ENCODE measurements at regions not wholly inside any gene's neighbourhood (a gene's known extent, or its start where the extent isn't known, plus 50 kb on each side); places are given as distances from the start of the nearest gene placed in this dataset.

- no peak for DNase-seq (ENCODE audit: low spot score)
These were observed 409.3 kb downstream of the MTX2 start for GRCh38 chr2:176678571-176678970.

GRCh38 chr2:176679061-176679669 lies 409.9 kb downstream of the MTX2 start:
- no peak for DNase-seq (ENCODE audit: low spot score)

DNA sequence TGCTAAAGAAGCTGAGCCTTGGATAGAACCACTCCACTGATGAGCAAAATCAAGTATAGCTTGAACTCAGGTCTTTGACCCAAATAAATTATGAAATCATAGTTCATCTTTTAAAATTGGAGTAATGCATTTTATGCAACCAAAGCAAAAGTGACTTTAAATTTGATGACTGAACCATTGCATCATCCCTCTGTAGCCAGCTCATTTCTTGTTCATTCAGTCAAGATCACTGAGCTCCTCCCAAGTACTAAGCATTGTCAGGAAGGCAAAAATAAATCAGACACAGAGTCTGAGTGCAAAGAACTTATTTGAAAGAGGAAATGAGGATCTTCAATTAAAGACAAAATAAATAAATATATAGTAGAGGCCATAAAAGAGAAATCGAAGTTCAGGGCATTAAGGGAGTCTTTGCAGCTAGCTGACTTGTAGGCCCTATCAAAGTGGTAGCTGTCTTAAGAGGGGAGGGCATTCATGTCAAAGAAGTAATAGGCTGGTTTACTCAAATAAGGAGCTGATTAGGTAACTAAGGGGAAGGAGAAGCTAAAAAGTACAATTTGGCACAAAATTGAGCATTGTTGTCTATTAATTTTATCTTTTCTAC lies 411.8 kb downstream of the MTX2 start:
- DNase-seq (ENCODE audit: low spot score) = no peak

DNA sequence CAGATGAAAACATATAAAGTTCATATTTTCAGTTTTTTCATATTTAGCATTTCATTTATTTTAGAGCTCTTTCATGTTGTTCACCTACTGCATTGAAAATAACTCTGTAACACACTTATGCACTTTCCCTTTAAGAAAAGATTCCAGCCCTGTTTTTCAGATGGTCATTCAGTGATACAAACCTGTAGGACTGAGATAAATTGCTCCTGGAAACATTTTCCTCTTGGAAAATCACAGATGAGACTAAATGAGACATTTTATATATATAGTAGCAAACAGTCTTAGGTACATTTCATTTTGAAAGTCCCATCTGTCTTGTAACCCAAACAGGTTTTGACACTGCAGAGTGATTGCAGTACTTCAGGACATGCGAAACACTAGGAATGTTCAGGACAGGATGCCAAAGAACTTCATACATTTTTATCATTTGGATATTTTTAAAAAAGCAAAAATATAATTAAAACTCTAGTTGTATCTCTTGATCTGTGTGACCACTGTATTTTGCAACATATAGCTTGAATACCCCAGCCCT lies 412.4 kb downstream of the MTX2 start:
- DNase-seq (ENCODE audit: low spot score) = no peak

DNA sequence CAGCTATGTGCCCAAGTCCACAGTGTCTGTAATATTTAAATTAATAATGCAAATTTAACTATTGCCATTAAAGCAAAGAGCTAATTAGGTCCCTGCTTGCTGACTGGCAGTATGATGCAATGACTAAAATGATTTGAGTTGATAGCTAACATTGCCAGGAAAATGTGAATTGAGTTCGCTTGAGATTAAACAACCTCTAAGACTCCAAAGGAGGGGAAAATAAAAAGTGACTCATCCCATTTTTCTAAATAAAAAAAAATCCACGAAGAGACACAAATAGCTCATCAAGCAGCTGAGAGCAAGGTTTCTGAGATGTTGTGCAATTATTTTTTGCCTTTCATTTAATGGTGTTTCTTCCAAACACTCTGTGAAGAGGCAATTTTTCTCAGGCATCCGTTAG lies 413.0 kb downstream of the MTX2 start:
- no peak for DNase-seq (ENCODE audit: low spot score)

DNA sequence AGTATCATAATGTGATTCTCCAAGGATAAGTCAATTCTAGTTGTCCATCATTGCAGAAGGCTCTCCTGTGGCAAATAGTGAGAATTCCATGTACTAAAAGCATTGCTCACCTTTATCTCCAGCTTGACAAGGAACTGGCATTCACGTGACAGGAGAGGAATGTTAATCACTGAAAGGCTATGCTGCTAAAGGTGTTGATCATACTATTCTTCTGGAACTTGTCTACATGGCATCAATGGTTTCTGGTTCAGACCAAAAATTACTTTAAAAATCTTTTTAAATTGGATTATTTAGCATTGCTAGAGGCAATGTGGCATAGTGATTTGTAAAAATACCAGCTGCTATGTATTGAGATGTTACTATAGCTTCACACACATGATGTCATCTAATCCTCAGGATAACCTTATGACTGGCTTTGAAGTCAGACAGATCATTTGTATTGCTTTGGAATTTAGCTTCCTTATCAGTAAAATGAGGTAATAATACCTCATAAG lies 414.4 kb downstream of the MTX2 start:
- DNase-seq (ENCODE audit: low spot score) = no peak

- no peak for DNase-seq (ENCODE audit: low spot score)
These were observed 416.7 kb downstream of the MTX2 start for GRCh38 chr2:176685908-176686307.

DNA sequence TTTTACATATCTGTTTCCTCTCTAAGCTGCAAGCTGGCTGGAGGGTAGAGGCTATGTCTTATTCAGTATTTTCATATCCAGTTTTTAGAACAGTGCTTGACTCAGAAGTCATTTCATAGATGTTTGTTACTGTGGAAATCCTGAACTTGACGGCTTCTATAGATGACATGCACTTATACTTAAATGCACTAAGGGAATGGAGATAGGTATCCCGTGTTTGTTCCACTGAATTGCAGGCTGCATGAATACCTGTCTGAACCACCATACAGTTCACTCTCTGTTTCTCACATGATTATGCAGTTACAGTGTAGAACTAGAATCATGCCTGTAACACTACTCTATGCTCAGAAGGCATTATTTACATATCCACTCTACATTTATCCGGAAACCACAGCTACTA lies 417.1 kb downstream of the MTX2 start:
- no peak for DNase-seq (ENCODE audit: low spot score)

- no peak for DNase-seq (ENCODE audit: low spot score)
These were observed 418.1 kb downstream of the MTX2 start for GRCh38 chr2:176687342-176687741.

- no peak for DNase-seq (ENCODE audit: low spot score)
These were observed 418.7 kb downstream of the MTX2 start for GRCh38 chr2:176687944-176688343.

DNA sequence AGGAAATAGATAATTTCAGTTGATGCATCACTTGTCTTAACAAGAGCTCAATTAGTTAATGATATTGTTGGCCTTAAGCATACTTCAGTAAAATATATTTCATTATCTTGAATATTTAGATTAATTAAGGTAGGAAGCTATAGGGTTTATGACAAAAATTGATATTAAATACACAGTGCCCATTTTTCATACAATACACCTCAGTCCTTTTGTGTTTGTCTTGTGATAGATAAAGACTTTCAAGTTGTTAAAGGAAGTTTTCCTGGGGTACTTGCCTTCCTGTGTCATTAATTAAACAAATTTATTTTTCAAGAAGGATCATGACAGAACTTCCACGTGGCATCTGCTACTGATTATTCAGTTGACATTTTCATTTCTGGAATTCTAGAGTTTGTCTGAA lies 420.5 kb downstream of the MTX2 start:
- no peak for DNase-seq (ENCODE audit: low spot score)

- no peak for DNase-seq (ENCODE audit: low spot score)
These were observed 422.2 kb downstream of the MTX2 start for GRCh38 chr2:176691471-176691870.

GRCh38 chr2:176692533-176692932 lies 423.3 kb downstream of the MTX2 start:
- DNase-seq (ENCODE audit: low spot score) = no peak

DNA sequence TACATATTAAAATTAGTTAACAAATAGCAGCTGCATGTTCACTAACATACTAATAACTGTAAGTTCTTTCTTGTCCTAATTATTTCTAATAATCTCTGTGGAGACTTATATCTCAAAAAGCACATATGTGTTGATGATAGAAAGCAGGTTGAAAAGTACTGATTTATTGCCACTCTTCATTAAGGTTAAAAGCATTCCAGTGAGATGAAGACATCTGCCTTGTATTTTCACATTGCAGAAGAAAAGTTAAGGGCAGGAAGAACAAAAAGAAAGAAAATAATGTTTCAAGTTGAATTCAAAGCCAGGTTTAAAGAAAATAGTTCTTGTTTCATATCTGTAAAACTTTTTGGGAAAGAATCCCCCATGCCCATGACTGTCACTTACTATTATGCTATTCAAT lies 429.9 kb downstream of the MTX2 start:
- no peak for DNase-seq (ENCODE audit: low spot score)

DNA sequence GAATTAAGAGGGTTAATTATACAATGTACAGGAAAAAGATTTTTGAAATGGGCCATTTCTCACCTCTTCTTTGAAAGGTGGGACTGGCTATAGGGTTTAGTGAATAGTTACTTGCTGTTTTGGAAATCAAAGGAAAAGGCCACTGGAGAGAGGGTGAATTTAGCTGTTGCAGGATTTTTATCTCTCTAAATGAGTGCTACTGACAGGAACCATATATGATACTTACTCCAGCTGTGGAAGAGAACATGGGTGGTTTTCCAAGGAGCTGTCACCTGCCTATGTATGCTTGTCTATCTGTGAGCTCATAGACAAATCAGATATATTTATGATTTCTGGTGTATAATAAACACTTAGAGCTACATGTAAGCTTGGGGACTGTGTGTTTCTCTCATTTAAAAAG lies 430.4 kb downstream of the MTX2 start:
- no peak for DNase-seq (ENCODE audit: low spot score)

DNA sequence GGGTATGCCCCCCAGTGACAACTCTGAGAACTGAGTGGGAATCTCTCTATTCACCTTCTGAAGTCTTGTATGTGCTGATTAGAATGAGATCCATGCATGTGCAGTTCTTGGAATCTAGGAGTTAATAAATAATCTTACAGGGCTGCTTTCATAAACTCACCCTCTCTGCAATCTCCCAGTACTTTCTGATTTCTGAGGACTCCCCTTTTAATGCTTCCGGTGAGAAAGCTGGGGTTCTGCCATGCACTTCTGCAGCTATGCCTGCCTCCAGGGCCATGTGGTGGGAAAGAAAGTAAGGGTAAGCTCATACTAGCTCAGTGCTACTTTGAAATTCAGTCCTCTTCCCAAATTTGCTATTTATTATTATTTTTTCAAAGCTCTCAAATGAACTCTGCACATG lies 432.9 kb downstream of the MTX2 start:
- no peak for DNase-seq (ENCODE audit: low spot score)

DNA sequence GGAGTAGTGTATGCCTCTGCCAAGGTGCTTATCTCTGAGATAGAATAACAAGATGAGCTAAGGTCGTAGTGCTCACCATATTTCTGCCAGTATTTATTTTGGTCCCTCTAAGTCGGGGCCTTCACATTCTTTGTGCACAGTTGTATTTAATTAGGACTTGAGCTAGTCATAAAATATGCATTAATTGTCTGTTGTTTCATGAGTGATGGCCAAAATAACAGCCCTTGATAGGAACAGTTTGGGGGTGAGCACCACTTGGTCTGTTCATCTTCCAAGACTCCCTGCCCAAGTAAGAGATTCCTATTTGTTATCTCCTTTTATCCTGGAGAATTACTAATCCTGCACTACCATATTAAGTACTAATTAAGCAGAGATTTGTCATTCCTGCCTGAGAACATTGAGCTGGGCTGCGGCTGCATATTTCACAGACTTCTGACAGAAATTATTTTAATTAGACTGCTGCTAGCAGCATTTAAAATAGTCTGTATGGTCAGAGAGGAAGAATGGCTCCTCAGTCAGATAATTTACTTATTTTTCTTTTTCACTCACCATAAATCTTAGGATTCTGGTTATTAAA lies 435.1 kb downstream of the MTX2 start:
- DNase-seq (ENCODE audit: low spot score) = no peak

GRCh38 chr2:176709149-176709951 lies 440.1 kb downstream of the MTX2 start:
- no peak for DNase-seq (ENCODE audit: low spot score)

GRCh38 chr2:176709991-176710390 lies 440.7 kb downstream of the MTX2 start:
- DNase-seq (ENCODE audit: low spot score) = no peak

DNA sequence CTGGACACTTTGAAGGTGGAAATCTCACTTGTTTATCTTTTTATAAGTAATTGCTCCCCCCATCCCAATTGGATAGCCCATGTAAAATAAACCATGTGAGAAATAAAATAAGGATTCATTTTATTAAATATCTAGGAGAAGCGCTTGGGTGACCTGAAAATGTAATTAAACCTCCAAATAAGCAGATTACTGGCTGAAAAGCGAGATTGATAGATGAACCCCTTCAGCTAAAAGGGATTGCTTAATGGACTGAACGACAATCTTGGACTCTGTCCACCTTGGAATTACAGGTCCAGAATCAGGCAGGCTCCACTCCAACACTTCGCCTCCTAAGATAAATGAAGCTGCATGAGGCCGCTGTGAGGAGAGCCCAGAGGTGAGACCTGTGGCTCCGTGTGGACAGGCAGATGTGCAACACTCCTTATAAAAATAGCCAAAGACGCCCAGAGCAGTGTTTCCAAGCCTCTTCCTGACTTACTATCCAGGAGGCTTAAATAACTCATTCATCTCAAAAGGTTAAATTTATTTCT lies 441.5 kb downstream of the MTX2 start:
- no peak for DNase-seq (ENCODE audit: low spot score)

DNA sequence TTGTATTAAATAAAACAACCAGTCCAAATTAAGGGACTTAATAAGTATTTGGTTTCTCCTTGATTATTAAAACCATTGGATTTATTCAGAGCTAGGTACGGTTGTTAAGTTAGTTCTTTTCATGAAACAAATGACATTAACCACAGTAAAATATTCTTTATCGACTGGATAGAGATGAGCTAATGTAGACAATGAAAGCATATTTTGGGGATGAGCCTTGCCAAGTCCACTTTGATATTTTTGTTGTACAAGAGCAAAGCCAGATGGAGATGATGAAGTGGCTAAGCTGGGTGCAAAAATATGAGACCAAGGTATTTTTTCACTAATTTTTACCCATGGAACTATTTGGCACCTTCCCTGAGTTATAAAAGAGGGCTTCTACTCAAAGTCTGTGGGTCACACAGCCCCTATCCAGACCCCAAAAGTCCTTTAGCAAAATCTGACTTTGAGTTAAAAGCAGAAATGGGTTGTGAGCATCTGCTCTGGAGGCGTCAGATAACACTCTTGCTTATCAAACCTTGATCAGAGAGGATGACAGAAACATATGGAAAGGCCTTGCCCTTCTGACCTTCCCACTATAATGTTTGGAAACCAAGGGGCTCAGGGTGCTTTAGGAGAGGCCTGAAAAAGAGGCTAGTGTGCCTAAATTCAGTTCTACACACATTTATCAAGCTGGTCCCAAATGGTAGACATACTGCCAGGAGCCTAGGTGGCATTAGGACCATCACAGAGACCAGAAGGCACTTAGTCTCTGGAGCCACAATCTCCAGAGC lies 456.8 kb downstream of the MTX2 start:
- DNase-seq (ENCODE audit: low spot score) = no peak
